GM19324 (cell line): ENCODE measurements at regions not wholly inside any gene's neighbourhood (a gene's known extent, or its start where the extent isn't known, plus 50 kb on each side); places are given as distances from the start of the nearest gene placed in this dataset.
"Not testable (repeated sequence)": the region's sequence is repeated elsewhere in the genome, so short reads cannot be mapped to it uniquely, and the experiment has no call there.

Experiments used
- ATAC-seq: cut with Tn5 transposase; IDR thresholded peaks from one replicate; pipeline ENCODE4 v1.9.1; 2021; ENCODE audit warnings: mild to moderate bottlenecking, moderate library complexity; ENCODE audit not compliant: unreplicated experiment, low FRiP score

- ATAC-seq = no peak
Observed at GRCh38 chr4:82248903-82249632, 124.7 kb downstream of the HNRNPD start.

GRCh38 chr4:82247629-82248028 is 126.2 kb downstream of the HNRNPD start:
- ATAC-seq = no peak

GRCh38 chr4:82247171-82247570 is 126.6 kb downstream of the HNRNPD start:
- ATAC-seq = no peak

GRCh38 chr4:82241534-82241933 is 132.3 kb downstream of the HNRNPD start:
- ATAC-seq = no peak

GRCh38 chr4:82240410-82240809 is 133.4 kb downstream of the HNRNPD start:
- ATAC-seq = no peak

GRCh38 chr4:82237142-82237541 is 136.6 kb downstream of the HNRNPD start:
- ATAC-seq = not testable (repeated sequence)

GRCh38 chr4:82235346-82235745 is 138.4 kb downstream of the HNRNPD start:
- no peak for ATAC-seq

- no peak for ATAC-seq
Observed at GRCh38 chr4:82232891-82233290, 140.9 kb downstream of the HNRNPD start.

GRCh38 chr4:82231806-82232205 is 142.0 kb downstream of the HNRNPD start:
- ATAC-seq = no peak

- ATAC-seq = no peak
Observed at GRCh38 chr4:82230306-82230705, 143.5 kb downstream of the HNRNPD start.

- ATAC-seq = no peak
Observed at GRCh38 chr4:82225030-82225429, 148.8 kb downstream of the HNRNPD start.

- ATAC-seq = no peak
Observed at GRCh38 chr4:82223715-82224114, 150.1 kb downstream of the HNRNPD start.

GRCh38 chr4:82219346-82219745 is 154.4 kb downstream of the HNRNPD start:
- no peak for ATAC-seq

GRCh38 chr4:82217986-82218715 is 155.6 kb downstream of the HNRNPD start:
- ATAC-seq = no peak

- ATAC-seq = no peak
Observed at GRCh38 chr4:82216219-82216618, 157.6 kb downstream of the HNRNPD start.

GRCh38 chr4:82215800-82216199 is 158.0 kb downstream of the HNRNPD start:
- no peak for ATAC-seq

GRCh38 chr4:82215039-82215438 is 158.8 kb downstream of the HNRNPD start:
- ATAC-seq = no peak

- no peak for ATAC-seq
Observed at GRCh38 chr4:82213485-82214417, 160.0 kb downstream of the HNRNPD start.

GRCh38 chr4:82201805-82202641 is 171.8 kb downstream of the HNRNPD start:
- ATAC-seq = no peak

- no peak for ATAC-seq
Observed at GRCh38 chr4:82201303-82201702, 172.5 kb downstream of the HNRNPD start.
